ENCODE measurements at regions not wholly inside any gene's neighbourhood (a gene's known extent, or its start where the extent isn't known, plus 50 kb on each side); places are given as distances from the start of the nearest gene placed in this dataset.
"Not testable (repeated sequence)": the region's sequence is repeated elsewhere in the genome, so short reads cannot be mapped to it uniquely, and the experiment has no call there.

GRCh38 chr6:167479901-167480648, 155.2 kb downstream of the TTLL2 start:
- Histone ChIP-seq H3K36me3 (ENCODE audit: control insufficient read depth, insufficient read depth, low read length) (no peaks in the 10 kb centered on the region), H3K4me3 (ENCODE audit: low read depth, low read length) (no peak overlapping the region), H3K27me3 (ENCODE audit: control insufficient read depth, insufficient read depth, low read length) (no peaks in the 10 kb centered on the region)
- no peak for DNase-seq (ENCODE audit: low read depth)
- TF ChIP-seq CTCF (IDR thresholded peaks at IDR 0.05; ENCODE audit: insufficient read depth, low read length, poor library complexity, severe bottlenecking) = no peak

- Histone ChIP-seq H3K4me3 (ENCODE audit: low read depth, low read length) (no peak overlapping the region), H3K27me3 (ENCODE audit: control insufficient read depth, insufficient read depth, low read length) (no peaks in the 10 kb centered on the region), H3K36me3 (ENCODE audit: control insufficient read depth, insufficient read depth, low read length) (no peaks in the 10 kb centered on the region)
- no peak for TF ChIP-seq CTCF (IDR thresholded peaks at IDR 0.05; ENCODE audit: insufficient read depth, low read length, poor library complexity, severe bottlenecking)
- DNase-seq (ENCODE audit: low read depth) = no peak
Measured at GRCh38 chr6:167481307-167481926, 156.5 kb downstream of the TTLL2 start.

- not testable (repeated sequence) for H3K4me3 ChIP-seq (ENCODE audit: low read depth, low read length); H3K36me3 ChIP-seq (ENCODE audit: control insufficient read depth, insufficient read depth, low read length); H3K27me3 ChIP-seq (ENCODE audit: control insufficient read depth, insufficient read depth, low read length); DNase-seq (ENCODE audit: low read depth)
Measured at GRCh38 chr6:167482801-167483200, 157.9 kb downstream of the TTLL2 start.

GRCh38 chr6:167485186-167485978, 160.5 kb downstream of the TTLL2 start:
- no peak for DNase-seq (ENCODE audit: low read depth)
- Histone ChIP-seq H3K36me3 (ENCODE audit: control insufficient read depth, insufficient read depth, low read length) (no peaks in the 10 kb centered on the region), H3K27me3 (ENCODE audit: control insufficient read depth, insufficient read depth, low read length) (peaks cover 2% of the 10 kb centered on the region), H3K4me3 (ENCODE audit: low read depth, low read length) (no peak overlapping the region)
- peak; percentile 33 for TF ChIP-seq CTCF (IDR thresholded peaks at IDR 0.05; ENCODE audit: insufficient read depth, low read length, poor library complexity, severe bottlenecking)

GRCh38 chr6:167487749-167488664, 163.1 kb downstream of the TTLL2 start:
- TF ChIP-seq CTCF (IDR thresholded peaks at IDR 0.05; ENCODE audit: insufficient read depth, low read length, poor library complexity, severe bottlenecking) = no peak
- peaks cover 4% of the 10 kb centered on the region for H3K27me3 ChIP-seq (ENCODE audit: control insufficient read depth, insufficient read depth, low read length)
- no peak for DNase-seq (ENCODE audit: low read depth)
- H3K4me3 ChIP-seq (ENCODE audit: low read depth, low read length) = no peak overlapping the region
- no peaks in the 10 kb centered on the region for H3K36me3 ChIP-seq (ENCODE audit: control insufficient read depth, insufficient read depth, low read length)
